NCI-H2029 treated with DMSO at 0.1 percent for 48 hours (cell line): ENCODE measurements at regions not wholly inside any gene's neighbourhood (a gene's known extent, or its start where the extent isn't known, plus 50 kb on each side); places are given as distances from the start of the nearest gene placed in this dataset.

Experiments
- DNase-seq: peaks from one replicate; lab custom pipeline; 2025; lab: John Stamatoyannopoulos, UW

DNA sequence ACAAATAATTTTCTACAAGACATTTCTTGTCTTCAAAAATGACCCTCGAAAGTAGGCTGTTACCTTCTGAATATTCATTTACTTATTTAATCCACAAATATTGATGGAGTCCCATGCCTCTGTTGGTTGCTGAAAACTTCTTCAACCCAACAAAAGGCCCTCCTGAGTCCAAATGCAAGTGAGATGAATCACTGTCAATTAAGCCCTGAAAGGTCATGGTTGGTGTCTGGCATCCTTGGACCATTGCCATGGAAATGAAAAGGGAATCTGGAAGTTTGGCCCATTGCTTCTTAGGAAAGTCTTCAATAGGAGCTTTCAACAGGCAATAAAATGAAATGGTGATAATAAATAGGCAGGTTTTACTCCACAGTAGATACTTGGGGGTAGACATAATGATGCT lies 364.7 kb upstream of the DYNLRB2 start:
- no peak for DNase-seq

DNA sequence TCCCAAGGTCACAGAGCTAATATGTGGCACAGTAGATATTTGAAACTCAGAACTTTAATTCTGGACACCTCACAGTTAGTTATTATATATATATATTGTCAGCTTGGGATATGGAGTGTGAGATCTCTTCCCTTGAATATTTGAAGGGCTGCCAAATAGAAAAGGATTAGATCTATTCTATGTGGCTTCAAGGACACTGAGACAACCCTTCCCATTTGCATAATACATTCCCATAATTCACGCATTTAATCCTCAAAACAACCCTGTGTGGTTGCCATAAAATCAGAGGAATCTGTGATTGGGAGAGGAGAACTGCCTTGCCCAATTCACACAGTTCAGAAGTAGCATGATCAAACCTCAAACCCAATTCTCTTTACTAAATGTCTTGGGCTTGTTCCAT lies 365.8 kb upstream of the DYNLRB2 start:
- no peak for DNase-seq

DNA sequence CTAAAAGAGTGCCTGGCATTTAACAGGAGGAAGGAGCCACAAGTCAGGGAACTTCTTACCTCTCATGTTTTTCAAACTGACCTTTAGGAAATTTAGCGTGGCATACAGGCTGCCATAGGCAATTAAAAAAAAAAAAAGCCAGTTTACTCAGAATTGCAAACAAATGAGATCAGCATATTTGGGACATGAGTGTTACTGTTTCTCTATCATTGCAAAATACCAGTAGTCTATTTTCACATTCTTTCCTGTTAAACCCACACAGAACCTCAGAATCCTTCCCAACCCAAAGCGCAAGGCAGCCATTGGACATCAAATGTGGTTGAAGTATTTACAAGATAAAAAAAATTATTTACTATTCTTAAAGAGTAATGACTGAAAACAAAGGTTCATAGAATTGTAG lies 366.4 kb upstream of the DYNLRB2 start:
- DNase-seq = no peak

DNA sequence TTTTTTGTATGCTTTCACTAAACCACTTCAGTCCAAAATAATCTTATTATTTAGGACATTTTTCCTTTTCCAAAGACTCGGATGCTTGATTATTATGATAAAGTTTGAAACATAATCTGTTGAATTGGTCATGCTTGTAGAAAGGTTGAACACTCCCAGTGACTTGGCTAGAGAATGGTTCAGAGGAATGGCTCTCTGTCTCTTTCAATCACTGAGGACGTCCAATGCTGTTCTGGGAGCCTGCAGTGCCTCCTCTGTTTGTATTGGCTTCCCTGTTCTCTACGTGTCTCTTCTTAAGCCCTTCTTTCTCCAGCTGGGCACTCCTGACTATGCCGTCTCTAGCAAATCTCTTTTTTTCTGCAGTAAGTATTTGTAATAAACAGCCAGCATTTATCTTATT lies 369.0 kb upstream of the DYNLRB2 start:
- no peak for DNase-seq

DNA sequence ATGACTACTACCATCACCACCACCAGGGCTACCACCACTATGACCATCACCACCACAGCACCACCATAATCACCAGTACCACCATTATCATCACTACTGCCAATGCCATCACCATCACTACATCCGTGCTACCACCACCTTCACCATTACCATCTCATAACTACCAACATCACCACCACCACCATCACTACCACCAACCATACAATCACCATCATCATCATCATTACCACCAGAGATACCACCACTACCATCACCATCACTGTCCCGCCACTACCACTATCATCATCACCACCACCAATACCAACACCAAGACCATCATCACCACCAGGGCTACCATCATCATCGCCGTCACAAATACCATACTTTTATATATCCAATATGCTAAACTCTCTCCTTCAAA lies 369.6 kb upstream of the DYNLRB2 start:
- no peak for DNase-seq

DNA sequence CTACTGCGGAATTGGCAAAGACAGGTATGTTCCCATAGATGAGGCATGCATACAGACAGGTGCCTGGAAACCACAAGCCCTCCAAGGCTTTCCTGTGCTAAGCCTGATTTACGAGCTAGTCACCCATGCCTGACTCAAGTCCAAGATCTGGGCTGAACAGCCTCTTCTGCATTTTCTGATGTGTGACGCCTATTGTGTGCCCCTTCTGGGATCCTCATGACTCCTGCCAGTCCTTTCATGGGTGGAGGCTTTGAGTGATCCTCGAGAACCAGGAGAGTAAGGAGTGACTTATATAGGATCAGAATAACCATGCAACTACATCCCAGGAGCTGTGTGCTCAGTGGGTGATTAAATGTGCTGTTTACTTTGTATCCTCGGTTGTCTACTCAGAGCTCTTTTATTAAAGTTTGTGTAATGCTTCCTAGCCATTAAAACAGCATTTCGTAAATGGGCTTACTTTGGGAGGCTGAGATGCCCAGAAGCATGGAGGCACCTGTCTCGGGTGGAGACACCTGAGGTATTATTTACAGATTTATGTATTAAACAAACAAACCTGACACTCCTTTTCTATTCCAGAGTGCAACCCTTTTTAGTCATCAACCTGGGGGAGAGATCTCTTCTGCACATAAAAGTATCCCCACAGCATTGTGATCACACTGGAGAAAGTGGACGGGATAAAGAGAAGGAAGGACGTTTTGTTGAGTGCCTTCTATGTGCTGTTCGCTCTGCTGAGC lies 373.0 kb upstream of the DYNLRB2 start:
- DNase-seq = peak; percentile 88

DNA sequence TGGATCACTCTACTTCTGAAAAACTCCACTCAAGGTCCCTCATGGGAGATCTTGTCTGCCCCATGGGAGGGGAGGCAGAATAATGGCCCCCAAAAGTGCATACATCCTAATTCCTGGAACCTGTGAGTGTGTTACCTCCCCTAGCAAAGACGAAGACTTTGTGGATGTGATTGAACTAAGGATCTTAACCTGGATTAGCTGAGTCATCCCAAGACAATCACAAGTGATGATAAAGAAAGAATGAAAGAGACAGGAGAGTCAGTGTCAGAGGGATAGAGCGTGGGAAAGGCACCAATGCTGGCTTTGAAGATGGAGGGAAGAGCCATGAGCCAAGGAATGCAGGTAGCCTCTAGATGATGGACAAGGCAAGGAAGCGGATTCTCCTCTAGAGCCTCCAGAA lies 374.7 kb upstream of the DYNLRB2 start:
- DNase-seq = no peak

DNA sequence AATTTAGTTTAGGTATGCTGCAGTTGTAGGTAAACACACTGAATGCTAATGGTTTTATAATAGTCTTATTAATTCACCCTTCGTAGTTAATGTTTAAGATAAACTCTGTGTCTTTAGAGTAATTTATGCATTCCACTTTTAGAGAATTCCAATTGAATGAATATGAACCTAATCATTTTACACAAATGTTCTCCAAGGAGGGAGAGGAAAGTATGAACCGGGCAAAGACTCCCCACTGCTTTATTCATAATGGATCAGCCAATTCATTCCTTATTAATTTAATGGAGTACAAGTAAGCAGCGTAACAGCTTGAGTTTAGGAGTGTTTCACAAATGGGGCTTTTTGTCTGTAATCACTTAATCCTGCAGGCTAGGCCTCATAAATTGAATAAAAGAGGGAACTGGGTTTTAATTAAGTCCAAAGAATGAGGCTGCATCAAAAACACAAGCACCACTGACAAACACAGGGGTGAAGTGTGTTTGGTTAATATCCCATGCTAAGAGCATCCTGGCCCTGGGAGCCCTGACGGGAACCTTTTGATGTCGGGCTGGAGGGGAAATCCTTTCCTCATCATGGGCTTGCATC lies 375.7 kb upstream of the DYNLRB2 start:
- no peak for DNase-seq

DNA sequence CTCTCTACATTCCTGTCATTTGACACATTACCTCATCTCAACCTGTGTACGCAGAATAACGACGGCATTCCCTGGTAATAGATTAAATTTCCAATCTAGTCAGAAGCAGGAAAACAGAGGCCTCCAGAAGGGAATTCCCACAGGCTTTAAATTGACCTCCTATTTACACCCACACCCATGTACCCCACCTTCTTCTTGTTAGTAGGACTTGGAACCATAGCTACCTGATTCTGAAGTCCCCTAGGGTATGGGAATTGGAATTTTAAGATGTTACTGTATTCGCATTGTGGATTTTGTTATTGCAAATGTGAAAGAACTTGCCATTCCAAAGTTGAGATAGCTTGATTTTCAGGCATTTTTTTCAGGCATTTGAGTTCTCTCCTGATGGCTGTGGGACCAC lies 377.5 kb upstream of the DYNLRB2 start:
- DNase-seq = no peak

DNA sequence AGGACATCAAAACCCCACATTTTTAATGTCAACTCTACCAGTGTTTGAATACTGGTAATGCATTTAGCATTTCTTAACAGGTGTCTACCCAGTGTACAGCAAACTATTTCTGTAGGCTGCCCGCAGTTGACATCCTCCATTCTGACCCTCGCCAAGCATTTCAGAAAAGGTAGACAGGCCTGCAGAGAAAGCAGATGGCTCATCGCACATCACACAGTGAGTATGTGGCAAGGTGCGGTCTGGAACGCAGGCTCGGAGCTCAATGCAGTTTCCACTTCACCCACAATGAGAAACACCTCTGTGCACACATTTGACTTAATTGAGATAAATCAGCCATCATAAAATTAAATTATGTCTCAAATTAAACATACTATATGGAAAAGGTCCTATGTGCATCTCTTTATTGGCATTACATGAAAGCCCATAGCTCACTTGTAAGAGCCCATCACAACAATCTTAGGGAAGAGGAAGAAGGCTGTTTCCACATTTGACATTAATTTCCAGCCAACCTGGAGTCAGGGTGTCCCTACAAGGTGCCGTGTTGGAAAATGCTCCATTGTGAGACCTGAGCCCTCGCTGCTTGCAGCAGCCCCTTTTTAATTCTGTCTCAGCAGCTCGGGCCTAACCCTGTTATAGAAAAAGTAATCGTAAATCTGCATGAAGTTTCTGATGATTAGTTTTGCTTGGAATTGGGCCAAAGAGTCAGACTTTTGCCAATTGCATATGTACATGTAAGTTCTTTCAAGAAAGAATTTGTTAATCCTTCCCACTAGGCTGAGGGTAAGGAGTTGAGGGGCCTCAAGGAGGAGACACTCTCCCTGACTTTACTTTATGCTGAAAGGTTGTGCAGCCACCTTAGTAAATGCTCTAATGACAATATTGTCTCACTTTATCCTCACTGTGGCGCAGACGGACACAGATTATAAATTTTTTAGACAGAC lies 378.7 kb upstream of the DYNLRB2 start:
- DNase-seq = no peak

DNA sequence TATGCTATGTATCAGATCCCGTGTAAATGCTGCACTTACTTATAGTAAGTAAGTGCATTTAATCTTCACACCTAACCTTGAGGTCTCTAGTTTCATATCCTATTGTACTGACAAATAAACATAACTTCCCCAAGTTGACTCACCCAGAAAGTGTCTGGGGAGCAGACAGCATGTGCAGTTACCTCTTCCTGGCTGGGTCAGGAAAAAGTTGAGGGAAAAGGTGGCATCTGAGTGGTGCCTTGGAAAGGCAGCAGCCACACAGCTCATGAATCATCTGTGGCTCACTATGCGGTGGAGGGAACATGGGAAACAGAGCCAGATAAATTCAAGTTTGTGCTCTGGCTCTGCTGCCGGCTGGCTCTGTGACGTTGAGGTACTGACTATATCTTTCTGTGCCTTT lies 382.0 kb upstream of the DYNLRB2 start:
- DNase-seq = no peak

DNA sequence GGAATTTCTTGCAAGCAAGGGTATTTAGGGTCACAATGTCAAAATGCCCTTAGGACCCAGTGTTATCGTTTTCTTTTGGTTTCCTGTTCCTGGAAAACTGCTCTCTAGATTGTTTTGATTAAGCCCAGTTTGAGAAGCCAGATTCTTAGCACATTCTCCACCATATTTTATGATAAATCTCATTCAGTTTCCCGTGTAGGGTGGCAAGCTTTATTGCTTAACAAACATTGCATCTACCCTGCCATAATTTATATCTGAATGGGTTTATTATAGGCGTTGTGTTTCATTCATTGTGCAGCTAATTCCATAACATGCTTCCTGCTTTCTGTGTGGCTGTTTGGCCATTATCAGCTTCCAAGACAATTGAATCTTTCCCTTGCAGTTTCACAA lies 389.1 kb upstream of the DYNLRB2 start:
- no peak for DNase-seq

DNA sequence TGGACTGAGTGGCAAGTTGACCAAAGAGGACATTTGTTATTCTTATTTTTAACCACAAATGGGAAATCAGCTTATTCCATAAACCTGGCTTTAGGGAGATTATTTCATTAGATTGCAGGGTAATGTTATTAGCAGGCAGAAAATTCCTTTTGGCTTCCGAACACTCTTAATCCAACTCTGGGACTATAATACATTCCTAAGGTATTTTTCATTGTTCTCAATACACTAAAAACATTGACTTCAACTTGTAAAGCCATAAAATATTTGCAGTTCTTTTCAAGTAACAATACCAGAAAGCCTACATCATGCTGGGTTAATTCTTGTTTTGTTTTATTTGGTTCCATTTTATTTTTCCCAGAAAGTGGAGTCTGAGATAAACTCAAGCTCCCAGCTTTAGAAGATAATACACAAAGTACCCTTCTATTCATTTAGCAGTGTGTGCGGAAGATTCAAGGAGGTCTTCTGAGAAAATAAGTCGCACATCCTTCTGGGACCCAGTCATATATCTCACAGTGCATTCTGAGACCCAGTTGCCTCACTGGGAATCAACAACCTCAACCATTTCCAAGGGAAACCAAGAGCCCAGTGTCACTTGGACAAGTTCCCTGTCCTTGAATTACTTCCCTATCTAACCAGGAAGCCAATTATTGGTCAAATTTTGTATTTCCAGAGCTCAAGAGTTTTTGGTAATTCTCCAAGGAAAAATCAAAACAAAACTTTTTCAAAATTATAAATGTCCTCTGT lies 389.6 kb upstream of the DYNLRB2 start:
- DNase-seq = no peak

DNA sequence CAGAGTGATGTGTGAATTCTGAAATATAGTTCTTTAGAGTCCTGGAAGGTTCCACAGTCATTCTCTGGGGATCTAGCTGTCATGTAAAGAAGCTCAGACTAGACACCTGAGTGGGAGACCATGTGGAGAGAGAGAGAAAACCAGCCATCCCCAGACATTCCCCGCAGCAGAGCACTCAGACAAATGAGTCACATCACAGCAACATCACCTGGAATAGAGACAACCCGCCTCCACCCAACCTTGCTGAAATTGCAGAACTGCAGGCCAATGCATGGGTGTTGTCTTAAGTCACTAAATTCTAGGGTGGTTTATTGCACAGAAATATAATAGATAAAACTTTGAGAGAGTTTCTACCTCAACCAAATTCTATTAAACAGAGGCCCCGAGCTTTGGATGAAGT lies 392.0 kb upstream of the DYNLRB2 start:
- DNase-seq = no peak

DNA sequence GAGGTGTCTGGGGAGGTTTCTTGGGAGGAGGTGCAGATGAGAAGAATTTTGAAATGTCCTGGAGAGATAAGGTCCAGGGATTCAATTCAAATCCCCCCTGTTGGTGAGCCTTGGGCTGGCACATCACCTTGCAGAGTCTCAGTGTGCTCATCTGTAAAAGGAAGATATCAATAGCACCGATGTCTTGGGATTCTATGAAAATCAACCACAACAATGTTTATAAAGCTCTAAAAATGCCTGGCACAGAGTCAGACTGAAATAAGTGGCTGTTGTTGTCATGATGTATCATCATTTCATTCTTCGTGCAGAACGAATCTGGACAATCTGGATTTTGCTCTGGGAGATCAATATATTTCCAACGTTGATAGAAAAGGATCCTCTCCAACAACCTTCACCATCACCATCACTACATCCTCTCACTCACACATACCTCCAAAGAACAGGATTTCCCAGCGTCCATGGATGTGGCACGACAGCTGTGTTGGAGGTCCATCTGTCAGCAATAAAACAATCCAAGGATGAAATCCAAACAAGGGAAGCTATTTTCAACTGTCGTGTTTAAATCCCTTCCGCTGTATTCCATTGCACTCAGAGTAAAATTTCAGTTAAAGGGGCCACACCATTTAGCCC lies 393.7 kb upstream of the DYNLRB2 start:
- DNase-seq = no peak

DNA sequence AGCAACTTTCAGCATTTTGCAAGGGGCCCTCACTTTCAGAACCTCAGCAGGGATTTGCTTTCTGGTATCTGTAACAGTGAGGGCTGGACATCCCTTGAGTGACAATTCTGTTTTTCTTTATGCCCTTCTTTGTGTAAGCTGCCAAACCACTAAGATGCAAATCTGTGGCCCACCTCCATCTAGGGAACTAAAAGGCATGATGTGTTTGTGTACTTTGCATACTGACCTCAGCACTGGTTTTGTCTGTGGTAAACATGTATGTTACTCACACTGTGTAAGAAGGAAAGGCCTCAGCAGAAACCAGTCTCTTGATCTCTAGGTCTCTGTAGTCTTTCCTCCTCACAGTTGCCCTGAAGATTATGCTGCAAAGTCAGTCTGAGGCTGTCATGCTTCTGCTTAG lies 396.6 kb upstream of the DYNLRB2 start:
- no peak for DNase-seq

DNA sequence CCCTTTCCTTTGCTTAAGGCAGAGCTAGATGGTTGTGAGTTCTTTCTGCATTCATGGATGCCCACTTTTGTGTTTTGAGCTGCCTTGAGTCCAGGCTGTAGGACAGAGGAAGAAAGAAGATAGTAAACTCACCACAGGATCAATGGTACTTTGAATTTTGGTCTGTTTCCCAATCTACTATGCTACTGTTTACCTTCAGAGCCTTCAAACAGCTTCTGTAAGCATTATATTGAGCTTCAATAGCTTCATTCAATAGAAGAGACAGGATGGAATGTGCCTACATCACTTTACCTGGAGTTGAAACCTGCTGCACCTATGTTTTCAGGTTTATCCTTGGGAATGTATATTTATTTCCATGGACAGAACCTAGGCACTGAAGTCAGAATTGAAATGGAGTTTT lies 397.9 kb upstream of the DYNLRB2 start:
- DNase-seq = no peak

DNA sequence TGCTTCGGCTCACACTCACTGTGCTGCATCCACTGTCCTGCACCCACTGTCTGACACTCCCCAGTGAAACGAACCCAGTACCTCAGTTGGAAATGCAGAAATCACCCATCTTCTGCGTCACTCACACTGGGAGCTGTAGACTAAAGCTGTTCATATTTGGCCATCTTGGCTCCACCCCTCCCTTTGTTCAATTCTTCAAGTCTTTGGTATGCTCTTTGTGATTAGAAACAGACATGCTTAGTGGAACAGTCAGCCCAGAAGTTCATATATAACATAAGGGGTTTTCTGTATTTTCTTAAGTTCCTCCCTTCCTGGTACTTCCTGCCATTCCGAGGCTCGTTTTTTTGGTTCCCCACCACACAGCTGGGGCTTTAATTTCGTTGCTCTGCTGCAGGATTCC lies 398.5 kb upstream of the DYNLRB2 start:
- no peak for DNase-seq

DNA sequence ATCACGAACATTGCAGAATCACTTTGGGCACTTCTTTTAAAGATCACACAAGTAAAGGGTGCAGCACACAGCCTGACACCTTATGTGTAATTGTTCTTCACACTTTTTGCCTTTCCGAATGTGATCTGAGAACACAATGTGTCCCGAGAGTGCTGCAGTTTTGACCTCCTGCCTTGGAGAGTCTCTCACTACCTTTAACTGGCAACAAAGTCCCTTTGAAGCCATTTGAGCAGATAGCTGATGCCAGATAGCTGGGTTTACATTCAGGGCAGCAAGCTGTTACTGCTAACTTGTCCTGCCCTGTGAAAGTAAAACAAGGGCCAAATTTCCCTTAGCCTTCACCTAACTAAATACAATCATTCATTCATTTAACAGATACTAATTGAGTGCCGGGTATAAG lies 411.0 kb upstream of the DYNLRB2 start:
- no peak for DNase-seq

DNA sequence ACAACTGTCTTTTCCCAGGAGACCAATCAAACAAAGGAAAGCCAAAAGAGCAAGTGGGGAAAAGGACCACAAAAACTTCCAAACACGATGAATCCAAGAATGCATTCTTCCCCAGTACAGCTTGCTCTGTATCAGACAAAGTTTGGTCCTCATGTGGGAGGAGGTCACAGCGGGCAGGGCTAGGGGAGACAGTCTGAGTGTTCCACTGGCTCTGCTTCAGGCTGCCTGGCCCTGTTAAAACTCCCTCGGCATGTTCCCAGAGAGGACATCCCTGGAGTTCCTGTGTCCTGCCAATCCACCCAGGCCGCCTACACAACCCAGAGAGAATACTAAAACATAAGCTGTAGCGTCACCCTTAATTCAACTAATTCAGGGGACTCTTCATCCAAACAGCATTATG lies 415.1 kb upstream of the DYNLRB2 start:
- no peak for DNase-seq

DNA sequence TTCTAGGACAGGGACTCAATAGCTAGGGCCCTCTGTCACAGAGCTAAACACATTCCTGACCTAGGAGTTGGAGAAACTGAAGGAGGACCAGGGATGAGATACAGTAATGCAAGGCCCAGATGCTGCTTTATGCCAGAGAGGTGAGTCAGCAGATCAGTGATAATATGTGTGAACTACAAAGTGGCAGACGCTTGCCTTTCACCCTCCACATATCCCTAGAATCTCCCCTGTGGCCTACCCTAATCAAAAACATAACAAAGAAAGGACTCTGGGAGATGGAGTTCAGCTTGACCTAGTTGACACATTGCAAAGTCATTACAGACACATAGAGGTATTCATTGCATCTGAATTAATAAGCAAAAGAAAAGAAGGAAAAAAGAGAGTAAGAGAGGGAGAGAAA lies 417.6 kb upstream of the DYNLRB2 start:
- no peak for DNase-seq

DNA sequence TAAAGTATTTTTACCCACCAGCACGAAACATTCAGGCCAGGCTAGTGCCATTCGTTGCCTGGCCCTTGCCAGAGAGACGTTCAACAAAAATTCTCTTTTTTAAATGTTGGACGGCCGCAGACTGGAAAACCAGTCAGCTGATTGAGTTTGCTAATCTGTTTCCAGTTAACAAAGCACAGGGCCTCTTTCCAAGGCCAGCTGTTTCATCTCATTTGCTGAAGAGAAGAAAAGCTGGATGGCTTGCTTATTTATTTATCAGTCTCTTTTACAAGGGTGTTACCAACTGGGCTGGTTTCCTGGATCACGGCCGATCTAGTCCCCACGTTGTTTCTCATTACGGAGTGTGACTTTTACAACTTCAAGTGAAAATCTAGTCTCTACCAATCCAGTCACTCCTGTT lies 418.7 kb upstream of the DYNLRB2 start:
- DNase-seq = no peak
